Right atrium auricular region (tissue), 2 donors: ENCODE measurements at regions not wholly inside any gene's neighbourhood (a gene's known extent, or its start where the extent isn't known, plus 50 kb on each side); places are given as distances from the start of the nearest gene placed in this dataset.

Source experiments
- DNase-seq: peaks from one replicate; pipeline ENCODE4 v3.0.0-alpha.2; 2019; ENCODE audit warnings: low spot score
- H3K27ac ChIP-seq, 2 donors: fragments of 200-600 bp; sonication (generic); 1 replicate in 1 of 2; 2 replicates in 1 of 2; pipeline ENCODE4 v1.5.1; 2016 to 2019
- H3K27me3 ChIP-seq, 2 donors: fragments of 200-600 bp; sonication (generic); one replicate each; pipeline versions ENCODE4 v1.5.1 to v1.6.0; 2017 to 2019
- H3K36me3 ChIP-seq: fragments of 200-600 bp; sonication (generic); one replicate; pipeline ENCODE4 v1.5.1; 2016
- H3K4me1 ChIP-seq, 2 donors: fragments of 200-600 bp; sonication (generic); one replicate each; pipeline versions ENCODE4 v1.5.1 to v1.6.0; 2017 to 2019
- H3K4me3 ChIP-seq, 2 donors: fragments of 200-600 bp; sonication (generic); 1 replicate in 1 of 2; 2 replicates in 1 of 2; pipeline ENCODE4 v1.5.1; 2017 to 2019; ENCODE audit warnings: mild to moderate bottlenecking in 1 of 2, moderate library complexity in 1 of 2
- H3K9me3 ChIP-seq, 2 donors: fragments of 200-600 bp; sonication (generic); one replicate each; pipeline ENCODE4 v1.5.1; 2019
- TF ChIP-seq, protein P1 (sequence below), 2 donors: fragments of 200-600 bp; sonication (generic); IDR thresholded peaks; one replicate each; pipeline ENCODE4 v1.5.1; 2019; ENCODE audit warnings: antibody characterized with exemption in 2 of 2

- DNase-seq: no peak
- TF ChIP-seq, protein P1, sequence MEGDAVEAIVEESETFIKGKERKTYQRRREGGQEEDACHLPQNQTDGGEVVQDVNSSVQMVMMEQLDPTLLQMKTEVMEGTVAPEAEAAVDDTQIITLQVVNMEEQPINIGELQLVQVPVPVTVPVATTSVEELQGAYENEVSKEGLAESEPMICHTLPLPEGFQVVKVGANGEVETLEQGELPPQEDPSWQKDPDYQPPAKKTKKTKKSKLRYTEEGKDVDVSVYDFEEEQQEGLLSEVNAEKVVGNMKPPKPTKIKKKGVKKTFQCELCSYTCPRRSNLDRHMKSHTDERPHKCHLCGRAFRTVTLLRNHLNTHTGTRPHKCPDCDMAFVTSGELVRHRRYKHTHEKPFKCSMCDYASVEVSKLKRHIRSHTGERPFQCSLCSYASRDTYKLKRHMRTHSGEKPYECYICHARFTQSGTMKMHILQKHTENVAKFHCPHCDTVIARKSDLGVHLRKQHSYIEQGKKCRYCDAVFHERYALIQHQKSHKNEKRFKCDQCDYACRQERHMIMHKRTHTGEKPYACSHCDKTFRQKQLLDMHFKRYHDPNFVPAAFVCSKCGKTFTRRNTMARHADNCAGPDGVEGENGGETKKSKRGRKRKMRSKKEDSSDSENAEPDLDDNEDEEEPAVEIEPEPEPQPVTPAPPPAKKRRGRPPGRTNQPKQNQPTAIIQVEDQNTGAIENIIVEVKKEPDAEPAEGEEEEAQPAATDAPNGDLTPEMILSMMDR (IDR thresholded peaks at IDR 0.05): no peak
- H3K36me3 ChIP-seq: no peaks in the 10 kb centered on the region
- no peak overlapping the region for H3K4me3 ChIP-seq
- no peaks in the 10 kb centered on the region for H3K27me3 ChIP-seq
- H3K27ac ChIP-seq: no peak overlapping the region
- H3K4me1 ChIP-seq: no peaks in the 10 kb centered on the region
- no peaks in the 10 kb centered on the region for H3K9me3 ChIP-seq
Observed at GRCh38 chr13:67736646-67737420, 506.7 kb upstream of the PCDH9 start.

DNA sequence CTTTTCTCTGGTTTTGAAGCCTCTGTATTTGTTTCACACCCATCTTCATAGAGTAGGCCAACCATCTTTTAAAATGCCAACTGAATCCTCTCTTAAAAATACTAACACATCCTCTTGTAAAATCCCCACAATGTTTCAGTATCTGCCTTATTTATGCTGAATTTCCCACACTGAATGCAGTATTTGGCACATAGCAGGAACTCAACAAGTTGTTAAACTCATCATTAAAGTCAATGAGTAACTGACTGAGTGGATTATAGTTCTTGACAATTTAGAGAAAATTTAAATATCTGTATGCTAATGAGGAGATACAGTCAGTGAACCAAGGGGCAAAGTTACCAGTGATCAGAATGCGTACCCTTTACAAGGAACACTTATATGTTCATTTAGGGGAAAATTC is 505.5 kb upstream of the PCDH9 start:
- H3K27me3 ChIP-seq: no peaks in the 10 kb centered on the region
- no peak overlapping the region for H3K4me3 ChIP-seq
- no peaks in the 10 kb centered on the region for H3K9me3 ChIP-seq
- no peak overlapping the region for H3K27ac ChIP-seq
- TF ChIP-seq, protein P1 (IDR thresholded peaks at IDR 0.05): no peak
- DNase-seq: no peak
- H3K4me1 ChIP-seq: no peaks in the 10 kb centered on the region
- no peaks in the 10 kb centered on the region for H3K36me3 ChIP-seq

DNA sequence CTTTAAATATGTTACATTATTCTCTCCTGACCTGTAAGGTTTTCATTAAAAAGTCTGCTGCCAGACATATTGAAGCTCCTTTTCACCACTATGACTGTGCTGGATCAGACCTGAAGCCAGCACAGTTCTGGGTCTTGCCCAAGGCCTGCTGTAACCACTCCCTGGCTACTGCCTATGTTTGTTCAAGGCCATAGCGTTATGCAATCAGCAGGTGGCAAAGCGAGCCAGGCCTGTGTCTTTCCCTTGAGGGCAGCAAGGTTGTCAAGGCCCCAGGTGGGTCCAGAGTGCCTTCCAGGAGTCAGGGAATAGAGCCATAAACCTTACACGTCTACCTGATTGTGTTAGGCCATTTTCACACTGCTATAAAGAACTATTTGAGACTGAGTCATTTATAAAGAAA is 496.8 kb upstream of the PCDH9 start:
- Histone ChIP-seq H3K36me3 (no peaks in the 10 kb centered on the region), H3K27me3 (no peaks in the 10 kb centered on the region), H3K27ac (no peak overlapping the region), H3K4me1 (no peaks in the 10 kb centered on the region), H3K4me3 (no peak overlapping the region), H3K9me3 (peaks cover 9 to 33% of the 10 kb centered on the region in 2 donors)
- TF ChIP-seq, protein P1 (IDR thresholded peaks at IDR 0.05): no peak
- DNase-seq: no peak

GRCh38 chr13:67725999-67726398 is 495.9 kb upstream of the PCDH9 start:
- Histone ChIP-seq H3K9me3 (peaks cover 9 to 33% of the 10 kb centered on the region in 2 donors), H3K4me3 (no peak overlapping the region), H3K27ac (no peak overlapping the region), H3K36me3 (no peaks in the 10 kb centered on the region), H3K4me1 (no peaks in the 10 kb centered on the region), H3K27me3 (no peaks in the 10 kb centered on the region)
- DNase-seq: no peak
- TF ChIP-seq, protein P1 (IDR thresholded peaks at IDR 0.05): no peak

DNA sequence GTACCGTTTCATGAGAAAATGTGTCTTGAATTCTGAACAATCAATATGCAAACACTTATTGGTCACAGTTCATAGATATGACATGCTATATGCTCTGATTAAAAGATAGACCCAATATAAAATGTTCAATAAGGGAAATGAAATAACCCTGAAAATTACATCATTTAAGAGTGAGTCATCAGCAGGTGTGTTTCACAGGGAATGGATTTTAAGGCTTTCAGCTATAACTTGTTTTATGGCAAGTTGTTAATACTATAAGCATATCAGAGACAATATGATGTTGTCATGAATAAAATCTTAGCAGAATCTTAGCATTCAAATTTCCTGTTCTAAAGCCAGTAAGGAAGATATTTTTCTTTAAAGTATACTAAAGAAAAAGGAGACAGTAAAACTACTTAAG is 483.4 kb upstream of the PCDH9 start:
- no peak overlapping the region for H3K4me3 ChIP-seq
- no peaks in the 10 kb centered on the region for H3K36me3 ChIP-seq
- H3K4me1 ChIP-seq: no peaks in the 10 kb centered on the region
- TF ChIP-seq, protein P1 (IDR thresholded peaks at IDR 0.05): no peak
- peaks cover 0 to 8% of the 10 kb centered on the region in 2 donors for H3K9me3 ChIP-seq
- no peaks in the 10 kb centered on the region for H3K27me3 ChIP-seq
- H3K27ac ChIP-seq: no peak overlapping the region
- DNase-seq: no peak

- Histone ChIP-seq H3K4me1 (no peaks in the 10 kb centered on the region), H3K4me3 (no peak overlapping the region), H3K9me3 (no peaks in the 10 kb centered on the region), H3K36me3 (no peaks in the 10 kb centered on the region), H3K27me3 (no peaks in the 10 kb centered on the region), H3K27ac (no peak overlapping the region)
- DNase-seq: no peak
- TF ChIP-seq, protein P1 (IDR thresholded peaks at IDR 0.05): no peak
Observed at GRCh38 chr13:67696775-67697174, 466.6 kb upstream of the PCDH9 start.
